Transverse colon (tissue), 4 donors: ENCODE measurements at regions not wholly inside any gene's neighbourhood (a gene's known extent, or its start where the extent isn't known, plus 50 kb on each side); places are given as distances from the start of the nearest gene placed in this dataset.

ENCODE experiments used
- EP300 ChIP-seq: sonication (generic); formaldehyde crosslinking; IDR thresholded peaks from one replicate; pipeline ENCODE4 v1.6.1; 2017; ENCODE audit warnings: antibody characterized with exemption, low read depth
- POLR2A ChIP-seq: fragments of 450-650 bp; IDR thresholded peaks from one replicate; pipeline ENCODE4 v1.6.1; 2016; ENCODE audit warnings: antibody characterized with exemption, mild to moderate bottlenecking, moderate library complexity
- POLR2AphosphoS5 ChIP-seq, 3 donors: sonication (generic); formaldehyde crosslinking; IDR thresholded peaks; one replicate each; pipeline ENCODE4 v1.6.1; 2016; ENCODE audit warnings: antibody characterized with exemption in 3 of 3
- TF ChIP-seq, protein P1 (sequence below), 5 experiments: fragments of 200-600 bp in 3 of 5; fragments of 450-650 bp in 2 of 5; sonication (generic) in 3 of 5; IDR thresholded peaks; 1 replicate in 2 of 5; 2 replicates in 3 of 5; pipeline ENCODE4 v1.5.1; 2016 to 2017; ENCODE audit warnings: antibody characterized with exemption in 5 of 5, inconsistent platforms in 3 of 5, mild to moderate bottlenecking in 2 of 5, moderate library complexity in 1 of 5

DNA sequence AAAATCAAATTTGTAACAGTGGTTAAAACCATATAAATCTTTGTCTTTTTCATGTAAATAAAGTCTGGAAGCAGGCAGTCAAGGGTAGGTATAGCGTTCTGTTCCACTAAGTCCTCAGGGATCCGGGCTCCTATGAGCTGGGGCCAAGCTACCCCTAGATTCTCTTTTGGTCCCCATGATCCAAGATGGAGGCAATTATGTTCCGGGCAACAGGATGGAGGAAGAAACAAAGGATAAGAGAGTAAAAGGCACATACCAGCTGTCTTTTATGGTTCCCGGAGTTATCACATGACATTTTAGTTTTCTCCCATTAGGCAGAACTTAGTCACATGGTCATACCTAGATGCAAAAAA lies 224.4 kb upstream of the NFE2L3 start:
- TF ChIP-seq, protein P1, sequence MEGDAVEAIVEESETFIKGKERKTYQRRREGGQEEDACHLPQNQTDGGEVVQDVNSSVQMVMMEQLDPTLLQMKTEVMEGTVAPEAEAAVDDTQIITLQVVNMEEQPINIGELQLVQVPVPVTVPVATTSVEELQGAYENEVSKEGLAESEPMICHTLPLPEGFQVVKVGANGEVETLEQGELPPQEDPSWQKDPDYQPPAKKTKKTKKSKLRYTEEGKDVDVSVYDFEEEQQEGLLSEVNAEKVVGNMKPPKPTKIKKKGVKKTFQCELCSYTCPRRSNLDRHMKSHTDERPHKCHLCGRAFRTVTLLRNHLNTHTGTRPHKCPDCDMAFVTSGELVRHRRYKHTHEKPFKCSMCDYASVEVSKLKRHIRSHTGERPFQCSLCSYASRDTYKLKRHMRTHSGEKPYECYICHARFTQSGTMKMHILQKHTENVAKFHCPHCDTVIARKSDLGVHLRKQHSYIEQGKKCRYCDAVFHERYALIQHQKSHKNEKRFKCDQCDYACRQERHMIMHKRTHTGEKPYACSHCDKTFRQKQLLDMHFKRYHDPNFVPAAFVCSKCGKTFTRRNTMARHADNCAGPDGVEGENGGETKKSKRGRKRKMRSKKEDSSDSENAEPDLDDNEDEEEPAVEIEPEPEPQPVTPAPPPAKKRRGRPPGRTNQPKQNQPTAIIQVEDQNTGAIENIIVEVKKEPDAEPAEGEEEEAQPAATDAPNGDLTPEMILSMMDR (IDR thresholded peaks at IDR 0.05): no peak
- TF ChIP-seq POLR2A (no peak), EP300 (no peak), POLR2AphosphoS5 (IDR thresholded peaks at IDR 0.05) (no peak)
